LHCN-M2 (cell line): ENCODE measurements at regions not wholly inside any gene's neighbourhood (a gene's known extent, or its start where the extent isn't known, plus 50 kb on each side); places are given as distances from the start of the nearest gene placed in this dataset.

Source experiments
- DNase-seq: peaks from one replicate; pipeline ENCODE4 v3.0.0-alpha.2; 2012; ENCODE audit warnings: low read depth

DNA sequence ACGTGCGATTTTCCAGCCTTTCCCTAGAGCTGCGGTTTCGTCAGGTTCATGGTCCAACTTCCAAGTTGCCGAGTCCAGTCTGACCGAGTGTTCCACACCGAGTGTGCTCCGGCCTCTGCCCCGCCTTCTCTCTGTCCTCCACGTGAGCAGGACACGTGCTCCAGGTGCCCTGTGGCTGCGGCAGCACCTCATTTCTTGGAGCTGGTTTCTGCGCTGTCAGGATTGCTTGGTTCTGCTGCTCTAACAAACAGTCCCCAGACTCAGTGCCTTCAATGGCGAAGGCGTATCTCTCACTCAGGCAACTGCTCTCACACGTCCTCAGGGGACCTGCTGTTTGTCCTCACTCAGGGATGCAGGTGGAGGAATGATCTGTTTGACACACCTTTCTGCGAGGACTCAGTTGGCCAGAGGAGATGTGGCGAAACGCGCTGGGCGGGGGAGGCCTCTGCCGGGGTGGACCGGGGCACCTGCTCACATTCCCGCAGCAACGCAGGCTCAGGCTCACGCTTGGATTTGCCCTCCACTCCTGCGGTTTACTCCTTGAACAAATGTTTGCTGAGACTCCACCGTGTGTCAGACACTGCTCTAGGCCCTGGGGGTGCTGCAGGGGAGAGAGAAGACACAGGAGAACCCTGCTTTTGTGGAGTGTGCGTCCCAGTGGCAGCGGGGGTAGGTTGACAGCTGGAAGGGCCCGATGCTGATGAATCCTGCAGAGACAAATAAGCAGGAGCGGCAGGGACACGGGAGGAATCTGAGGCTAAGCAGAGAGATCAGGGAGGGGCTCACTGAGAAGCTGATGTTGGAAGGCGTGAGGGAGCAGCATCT lies 63.4 kb upstream of the FBRSL1 start:
- DNase-seq: no peak

- DNase-seq: no peak
These were observed 65.1 kb upstream of the FBRSL1 start for GRCh38 chr12:132424811-132425210.

DNA sequence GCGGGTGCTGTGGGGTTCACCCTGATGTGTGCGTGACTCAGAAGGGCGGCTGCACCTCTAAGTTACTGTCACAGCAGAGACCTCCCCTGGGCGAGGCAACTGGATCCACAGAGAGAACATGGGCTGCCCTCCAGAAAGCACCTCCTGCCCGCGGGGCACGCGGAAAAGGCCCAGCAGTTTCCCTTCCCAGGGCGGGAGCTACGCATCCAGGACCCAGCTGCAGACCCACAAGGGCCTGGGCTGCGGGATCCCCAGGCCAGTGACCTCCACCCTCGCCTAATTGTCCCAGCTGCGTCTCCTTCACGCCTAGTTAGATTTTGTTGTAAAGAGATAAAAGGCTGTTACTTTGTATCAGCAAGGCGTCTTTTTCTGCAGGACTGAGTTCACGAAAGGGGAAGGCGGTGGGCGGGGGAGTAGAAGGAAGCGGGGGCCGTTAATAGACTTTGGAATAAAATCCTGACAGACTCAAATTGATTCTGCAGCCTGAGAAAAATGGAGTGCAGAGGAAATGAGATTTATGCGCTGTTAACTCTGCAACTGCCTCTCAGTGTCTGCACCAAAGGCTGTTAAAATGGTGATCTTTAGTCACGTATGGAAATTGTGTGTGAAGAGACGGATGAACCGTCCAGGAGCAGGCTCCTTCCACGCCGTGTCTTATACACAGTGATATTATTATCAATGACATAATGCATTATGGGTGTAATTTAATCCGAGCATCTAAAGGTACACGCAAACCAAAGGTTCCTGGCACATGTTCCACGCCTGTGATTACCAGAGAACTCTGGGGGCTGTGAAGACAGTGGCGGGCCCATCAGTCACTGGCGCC lies 65.9 kb upstream of the FBRSL1 start:
- no peak for DNase-seq

- DNase-seq: no peak
These were observed 66.6 kb upstream of the FBRSL1 start for GRCh38 chr12:132423251-132423819.

GRCh38 chr12:132422381-132423043 lies 67.4 kb upstream of the FBRSL1 start:
- no peak for DNase-seq

DNA sequence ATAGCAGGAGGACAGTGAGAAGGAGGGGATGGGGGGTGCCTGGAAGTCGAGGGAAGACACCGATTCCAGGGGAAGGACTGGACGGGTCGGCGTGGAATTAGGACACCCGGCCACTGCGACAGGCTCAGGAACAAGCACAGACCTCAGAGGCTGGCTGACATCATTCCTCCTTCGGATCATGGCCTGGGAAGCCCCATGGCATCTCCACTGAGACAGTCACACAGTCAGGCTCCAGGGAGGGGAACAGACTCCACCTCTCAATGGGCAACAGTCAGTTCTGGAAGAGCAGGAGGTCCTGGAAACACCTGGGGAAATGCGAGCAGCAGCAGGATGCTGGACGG lies 67.9 kb upstream of the FBRSL1 start:
- no peak for DNase-seq

GRCh38 chr12:132419631-132420246 lies 70.2 kb upstream of the FBRSL1 start:
- DNase-seq: no peak

- no peak for DNase-seq
These were observed 71.5 kb upstream of the FBRSL1 start for GRCh38 chr12:132418393-132418925.

- no peak for DNase-seq
These were observed 72.2 kb upstream of the FBRSL1 start for GRCh38 chr12:132417741-132418140.

DNA sequence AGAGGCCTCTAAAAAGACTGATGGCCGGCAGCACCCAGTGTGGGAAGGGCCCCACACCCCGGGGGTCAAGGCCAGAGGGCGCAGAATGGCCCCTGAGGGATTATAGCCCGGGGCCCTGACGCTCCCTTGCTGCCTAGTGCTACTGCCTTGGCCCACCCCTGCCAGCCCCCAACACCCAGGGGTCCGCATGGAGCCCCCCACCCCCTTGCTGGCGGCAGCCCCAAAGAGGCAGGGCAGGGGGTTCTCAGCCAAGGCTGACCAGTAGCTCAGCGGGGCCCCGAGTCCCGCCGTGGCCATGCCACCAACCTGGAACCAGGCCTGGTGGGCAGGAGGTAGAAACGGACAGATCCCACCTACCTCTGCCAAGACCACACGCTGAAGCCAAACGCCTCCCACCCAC lies 73.1 kb upstream of the FBRSL1 start:
- DNase-seq: no peak

DNA sequence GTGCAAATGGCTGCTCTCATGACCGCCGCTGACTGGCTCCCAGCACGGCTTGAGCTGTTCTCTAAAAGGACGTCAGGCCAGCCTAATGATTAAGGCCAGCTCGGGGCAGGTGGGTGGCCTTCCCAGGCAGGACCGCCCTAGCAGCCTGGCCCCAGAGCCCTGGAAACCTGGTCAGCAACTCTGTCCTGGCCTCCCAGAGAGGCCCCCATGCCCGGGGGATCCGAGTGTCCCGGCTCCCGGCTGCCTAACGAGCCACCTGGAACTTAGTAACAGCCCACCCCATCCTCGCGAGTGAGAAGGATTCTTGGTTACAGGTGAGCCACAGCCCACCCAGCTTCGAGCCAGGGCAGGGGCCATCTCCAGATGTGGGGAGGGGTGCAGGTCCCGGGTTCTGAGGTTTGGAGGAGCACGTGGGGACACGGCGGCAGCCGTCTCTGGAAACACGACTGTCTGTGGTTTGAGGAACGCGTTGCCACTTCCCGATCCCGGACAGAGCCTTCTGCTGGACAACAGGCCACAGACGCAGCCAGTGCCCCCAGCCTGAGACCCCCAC lies 73.8 kb upstream of the FBRSL1 start:
- DNase-seq: no peak

DNA sequence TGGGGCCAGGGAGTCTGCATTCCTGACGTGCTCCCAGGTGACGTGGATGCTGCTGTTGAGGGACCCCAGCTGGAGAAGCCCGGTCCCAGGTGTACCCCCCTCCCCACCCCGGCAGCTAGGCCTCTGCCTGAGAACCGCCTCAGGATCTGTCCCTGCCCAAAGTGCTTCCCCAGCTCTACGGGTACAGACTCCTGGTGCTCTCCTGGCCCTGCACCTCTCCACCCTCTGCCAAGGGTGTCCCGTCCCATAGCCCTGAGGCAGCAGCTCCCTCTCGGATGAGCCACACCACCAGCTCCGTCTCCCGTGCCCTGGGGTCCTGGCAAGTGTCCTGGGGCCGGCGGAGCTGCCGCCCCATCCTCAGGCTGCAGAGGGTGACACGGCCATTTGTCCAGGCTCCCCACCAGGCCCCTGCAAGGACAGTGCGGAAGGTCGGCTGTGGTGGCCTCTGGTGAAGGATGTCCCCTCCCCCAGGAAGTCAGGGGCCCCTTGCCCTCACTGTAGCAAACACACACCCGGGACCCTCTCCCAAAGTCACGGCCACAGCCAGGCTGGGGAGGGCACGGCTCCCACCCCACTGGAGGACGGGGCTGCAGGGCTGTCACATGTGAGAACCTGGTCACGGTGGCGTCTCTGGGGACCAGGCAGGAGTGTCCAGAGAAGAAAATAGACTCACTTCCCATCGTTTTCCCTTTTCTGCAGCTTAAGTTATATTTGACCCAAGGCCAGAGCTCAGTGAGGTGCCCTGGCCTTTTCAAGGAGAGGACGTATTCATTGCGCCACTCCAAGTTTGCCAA lies 74.4 kb upstream of the FBRSL1 start:
- no peak for DNase-seq

DNA sequence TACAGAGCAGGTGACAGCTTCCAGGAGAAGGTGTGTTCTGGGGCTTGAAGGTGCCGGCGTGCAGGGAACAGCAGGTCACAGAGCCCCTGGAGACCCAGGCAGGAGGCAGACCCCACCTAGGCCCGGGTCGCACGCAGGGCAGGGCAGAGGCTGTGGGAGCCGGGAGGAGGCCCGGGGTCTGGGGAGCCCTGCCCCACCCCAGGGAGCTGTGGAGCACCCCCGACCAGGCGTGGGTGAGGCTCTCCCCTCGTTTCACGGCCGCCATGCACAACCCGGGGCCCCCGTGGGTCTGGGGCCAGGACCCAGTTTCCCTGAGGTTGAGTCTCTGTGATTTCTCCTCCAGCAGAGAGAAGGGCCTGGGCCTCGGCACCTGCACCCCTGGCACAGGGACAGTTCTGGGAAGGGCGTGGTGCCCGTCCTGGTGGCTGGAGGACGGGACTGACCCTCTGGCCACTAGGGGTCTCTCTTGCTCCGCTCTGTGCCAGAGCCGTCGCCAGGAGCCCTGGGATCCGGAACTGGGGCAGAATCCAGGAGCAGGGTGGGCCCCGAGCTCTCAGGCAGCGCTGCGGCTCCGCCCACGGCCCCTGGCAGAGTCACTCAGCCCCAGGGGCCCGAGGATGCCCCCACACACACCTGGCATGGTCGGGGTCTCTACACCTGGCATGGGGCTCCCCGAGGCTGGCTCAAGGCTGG lies 75.2 kb upstream of the FBRSL1 start:
- DNase-seq: peak; percentile 60

GRCh38 chr12:132413931-132414588 lies 75.9 kb upstream of the FBRSL1 start:
- DNase-seq: no peak

DNA sequence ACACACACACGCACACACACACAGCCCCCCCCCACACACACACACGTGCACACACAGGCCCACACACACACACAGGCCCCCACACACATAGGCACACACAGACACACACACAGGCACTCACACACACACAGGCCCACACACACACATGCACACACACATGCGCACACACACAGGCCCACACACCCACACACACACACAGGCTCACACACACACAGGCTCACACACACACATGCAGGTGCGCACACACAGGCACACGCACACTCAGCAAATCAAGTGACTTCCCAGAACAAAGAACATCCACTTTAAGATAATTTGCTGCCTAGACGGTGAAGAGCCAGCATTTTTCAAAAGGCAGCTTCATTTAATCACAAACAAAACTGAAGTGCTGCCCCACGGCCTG lies 78.5 kb upstream of the FBRSL1 start:
- DNase-seq: no peak

DNA sequence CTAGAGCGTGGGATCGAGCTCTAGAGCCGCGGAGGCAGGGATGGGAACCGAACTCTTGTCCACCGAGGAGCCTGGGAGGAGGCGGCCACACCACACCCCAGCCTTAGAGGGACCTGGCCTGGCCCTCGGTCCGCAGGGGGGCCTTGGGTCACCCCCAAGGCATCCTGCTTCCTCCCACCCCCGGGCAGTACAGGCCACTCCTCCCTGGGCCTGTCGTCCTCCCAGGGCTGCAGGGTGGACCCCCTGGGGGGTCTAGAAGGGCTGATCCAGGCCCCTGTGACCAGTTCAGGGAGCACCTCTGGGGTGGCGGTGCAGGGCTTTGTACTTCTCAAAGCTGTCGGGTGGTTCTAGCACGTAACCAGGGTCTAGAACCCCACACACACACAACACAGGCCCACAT lies 79.1 kb upstream of the FBRSL1 start:
- DNase-seq: no peak

DNA sequence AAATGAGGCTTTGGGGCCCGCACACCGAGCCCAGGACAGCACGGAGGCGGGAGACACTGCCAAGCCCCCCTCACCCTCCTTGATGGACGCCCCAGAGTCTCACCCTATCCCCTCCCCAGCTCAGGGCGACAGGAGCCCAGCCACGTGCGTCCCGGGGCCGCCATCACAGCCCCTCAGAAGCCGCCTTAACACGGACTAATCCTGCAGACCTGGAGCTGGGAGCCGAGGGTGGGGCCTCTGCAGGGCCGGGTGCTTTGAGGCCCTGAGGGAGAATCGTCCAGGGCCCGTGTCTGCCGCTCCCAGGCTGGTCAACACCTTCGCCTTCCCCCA lies 79.7 kb upstream of the FBRSL1 start:
- no peak for DNase-seq

GRCh38 chr12:132409495-132410295 lies 80.3 kb upstream of the FBRSL1 start:
- DNase-seq: no peak
